GM12872 (cell line): ENCODE measurements at regions not wholly inside any gene's neighbourhood (a gene's known extent, or its start where the extent isn't known, plus 50 kb on each side); places are given as distances from the start of the nearest gene placed in this dataset.

Source experiments
- CTCF ChIP-seq: IDR thresholded peaks from 3 replicates; pipeline ENCODE4 v1.5.1; 2011; ENCODE audit warnings: low read depth, mild to moderate bottlenecking, low read length, moderate library complexity; ENCODE audit not compliant: insufficient read depth

GRCh38 chr4:151604238-151604637 is 156.6 kb downstream of the GATB start:
- TF ChIP-seq CTCF = peak; percentile 44; the same call in 2 of the 3 replicates

- TF ChIP-seq CTCF = no peak
These were observed 155.6 kb downstream of the GATB start for GRCh38 chr4:151605215-151605614.

- TF ChIP-seq CTCF = no peak
These were observed 154.7 kb downstream of the GATB start for GRCh38 chr4:151606061-151606460.

GRCh38 chr4:151610229-151610628 is 150.6 kb downstream of the GATB start:
- no peak for TF ChIP-seq CTCF

GRCh38 chr4:151611960-151612359 is 148.8 kb downstream of the GATB start:
- TF ChIP-seq CTCF = no peak

- no peak for TF ChIP-seq CTCF
These were observed 147.5 kb downstream of the GATB start for GRCh38 chr4:151613290-151613689.

GRCh38 chr4:151614561-151614960 is 146.2 kb downstream of the GATB start:
- TF ChIP-seq CTCF = no peak

- TF ChIP-seq CTCF = no peak
These were observed 141.9 kb downstream of the GATB start for GRCh38 chr4:151618858-151619257.
